Loucy (cell line): ENCODE measurements at regions not wholly inside any gene's neighbourhood (a gene's known extent, or its start where the extent isn't known, plus 50 kb on each side); places are given as distances from the start of the nearest gene placed in this dataset.

Experiments
- EZH2phosphoT487 ChIP-seq: fragments of 200-600 bp; IDR thresholded peaks from 2 replicates; pipeline ENCODE4 v1.6.1; 2018; ENCODE audit warnings: antibody characterized with exemption, mild to moderate bottlenecking, moderate library complexity, borderline replicate concordance
- TF ChIP-seq, protein P1 (sequence below): fragments of 200-600 bp; sonication (generic); conservative IDR thresholded peaks from 2 replicates; pipeline ENCODE4 v1.5.1; 2014; ENCODE audit warnings: mild to moderate bottlenecking, antibody characterized with exemption, low read length

DNA sequence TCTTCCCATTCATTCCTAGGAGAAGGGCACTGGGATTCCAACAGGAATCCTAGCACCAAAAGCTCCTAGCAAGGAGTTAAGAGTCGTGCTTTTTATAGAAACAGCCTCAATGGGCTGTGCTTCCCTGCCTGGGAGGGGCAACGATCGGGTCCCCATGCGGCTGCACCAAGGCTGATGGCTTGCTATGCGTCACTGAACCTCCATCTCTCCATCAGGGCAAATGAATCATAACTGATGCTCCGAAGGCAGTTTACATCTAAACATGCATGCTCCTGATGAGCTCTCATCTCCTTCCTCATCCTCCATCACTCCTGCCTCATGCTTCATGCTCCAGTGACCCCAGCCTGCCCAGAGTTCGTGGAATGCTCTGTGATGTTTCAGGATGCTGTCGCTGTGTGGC lies 270.5 kb downstream of the FOXL1 start:
- TF ChIP-seq EZH2phosphoT487: no peak
- TF ChIP-seq, protein P1, sequence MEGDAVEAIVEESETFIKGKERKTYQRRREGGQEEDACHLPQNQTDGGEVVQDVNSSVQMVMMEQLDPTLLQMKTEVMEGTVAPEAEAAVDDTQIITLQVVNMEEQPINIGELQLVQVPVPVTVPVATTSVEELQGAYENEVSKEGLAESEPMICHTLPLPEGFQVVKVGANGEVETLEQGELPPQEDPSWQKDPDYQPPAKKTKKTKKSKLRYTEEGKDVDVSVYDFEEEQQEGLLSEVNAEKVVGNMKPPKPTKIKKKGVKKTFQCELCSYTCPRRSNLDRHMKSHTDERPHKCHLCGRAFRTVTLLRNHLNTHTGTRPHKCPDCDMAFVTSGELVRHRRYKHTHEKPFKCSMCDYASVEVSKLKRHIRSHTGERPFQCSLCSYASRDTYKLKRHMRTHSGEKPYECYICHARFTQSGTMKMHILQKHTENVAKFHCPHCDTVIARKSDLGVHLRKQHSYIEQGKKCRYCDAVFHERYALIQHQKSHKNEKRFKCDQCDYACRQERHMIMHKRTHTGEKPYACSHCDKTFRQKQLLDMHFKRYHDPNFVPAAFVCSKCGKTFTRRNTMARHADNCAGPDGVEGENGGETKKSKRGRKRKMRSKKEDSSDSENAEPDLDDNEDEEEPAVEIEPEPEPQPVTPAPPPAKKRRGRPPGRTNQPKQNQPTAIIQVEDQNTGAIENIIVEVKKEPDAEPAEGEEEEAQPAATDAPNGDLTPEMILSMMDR: no peak
